Right lobe of liver (tissue), 6 donors: ENCODE measurements at regions not wholly inside any gene's neighbourhood (a gene's known extent, or its start where the extent isn't known, plus 50 kb on each side); places are given as distances from the start of the nearest gene placed in this dataset.
A peak's percentile ranks its signal among the peaks of the same experiment; 100 is the strongest.
"Not testable (repeated sequence)": the region's sequence is repeated elsewhere in the genome, so short reads cannot be mapped to it uniquely, and the experiment has no call there.

ENCODE experiments used
- ATAC-seq, 4 donors: fragments of 200-7000 bp; cut with Tn5 transposase; one replicate each; pipeline ENCODE4 v1.9.1; 2020; ENCODE audit warnings: mild to moderate bottlenecking in 4 of 4, moderate library complexity in 4 of 4
- DNase-seq, 3 donors: peaks; one replicate each; pipeline ENCODE4 v3.0.0-alpha.2; 2020
- H3K27ac ChIP-seq, 3 donors: fragments of 200-600 bp; one replicate each; pipeline ENCODE4 v1.8.0; 2022
- H3K27me3 ChIP-seq, 2 donors: fragments of 200-600 bp; one replicate each; pipeline ENCODE4 v1.8.0; 2022
- H3K36me3 ChIP-seq, 4 donors: fragments of 200-600 bp; sonication (generic) in 1 of 4; one replicate each; pipeline versions ENCODE4 v1.5.1 to v1.8.0; 2017 to 2022; ENCODE audit warnings: control low read depth in 1 of 4
- H3K4me1 ChIP-seq, 4 donors: fragments of 200-600 bp; sonication (generic) in 1 of 4; one replicate each; pipeline versions ENCODE4 v1.5.1 to v1.8.0; 2017 to 2022; ENCODE audit warnings: control low read depth in 1 of 4
- H3K4me3 ChIP-seq, 3 donors: fragments of 200-600 bp; one replicate each; pipeline ENCODE4 v1.8.0; 2022
- H3K9me3 ChIP-seq, 4 donors: fragments of 200-600 bp; sonication (generic) in 1 of 4; one replicate each; pipeline versions ENCODE4 v1.5.1 to v1.8.0; 2017 to 2022; ENCODE audit warnings: control low read depth in 1 of 4
- POLR2A ChIP-seq: fragments of 450-650 bp; IDR thresholded peaks from one replicate; pipeline ENCODE4 v1.6.1; 2017; ENCODE audit warnings: antibody characterized with exemption, mild to moderate bottlenecking
- WGBS: methylation state at CpG from one replicate; pipeline ENCODE4 v1.1.6; 2018; ENCODE audit warnings: low coverage, low lambda C conversion rate; ENCODE audit not compliant: insufficient coverage; ENCODE audit errors: missing lambda C conversion rate; 5-methylcytosine and 5-hydroxymethylcytosine counted together
- intact Hi-C, 2 donors: fragments of 100-400 bp; cut with DNase I; formaldehyde crosslinking; loops; one replicate each; pipeline versions ENCODE4 v1.11.2 to v1.14.1; 2022
- TF ChIP-seq, protein P1 (sequence below), 4 donors: fragments of 200-600 bp in 3 of 4; fragments of 450-650 bp in 1 of 4; IDR thresholded peaks; one replicate each; pipeline versions ENCODE4 v1.5.1 to v1.8.0; 2016 to 2022; ENCODE audit warnings: antibody characterized with exemption in 4 of 4, mild to moderate bottlenecking in 2 of 4
- donor health status: DM: no; HTN: yes; CAD: no.
- donor health status: DM: no; HTN: no; CAD: no.
- donor health status: DM: no; HTN: no; CAD: no.
- donor health status: DM: no; HTN: yes; CAD: no.
- donor health status: DM: no; HTN: yes; CAD: no.

DNA sequence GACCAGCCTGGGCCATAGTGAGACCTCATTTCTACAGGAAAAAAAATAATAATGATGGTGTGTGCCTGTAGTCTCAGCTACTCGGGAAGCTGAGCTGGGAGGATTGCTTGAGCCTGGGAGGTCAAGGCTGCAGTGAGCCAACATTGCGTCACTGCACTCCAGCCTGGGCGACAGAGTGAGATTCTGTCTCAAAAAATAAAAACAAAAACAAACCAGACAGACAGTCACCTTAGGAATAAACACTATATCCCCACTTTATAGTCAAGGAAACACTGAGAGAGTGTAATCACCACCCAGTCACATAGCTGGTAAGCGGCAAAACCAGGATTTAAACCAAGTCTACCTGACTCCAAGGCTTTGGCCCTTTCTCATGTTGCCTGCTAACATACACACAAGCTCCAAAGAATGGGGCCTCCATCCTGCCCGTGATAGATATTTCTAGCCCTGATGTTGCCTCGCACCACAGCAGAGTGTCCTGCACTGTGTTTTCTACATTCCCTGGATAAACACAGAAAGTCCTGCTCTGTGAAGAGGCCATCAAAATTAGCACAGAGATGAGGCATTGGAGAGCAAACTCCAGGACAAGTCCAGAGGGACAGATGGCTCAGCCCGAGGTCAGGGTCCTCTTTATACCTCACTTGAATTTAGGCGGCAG is 66.1 kb upstream of the SMURF2 start:
- ATAC-seq (peak; percentile 33 to 67 (median 46)), DNase-seq (peak in 1 of 3 donors; percentile 39)
- Histone ChIP-seq H3K4me3 (no peak overlapping the region), H3K9me3 (no peaks in the 10 kb centered on the region), H3K36me3 (no peaks in the 10 kb centered on the region), H3K4me1 (peaks cover 0 to 7% (median 0%) of the 10 kb centered on the region in 4 donors), H3K27me3 (no peaks in the 10 kb centered on the region), H3K27ac (no peak overlapping the region)
- TF ChIP-seq POLR2A = no peak
- TF ChIP-seq, protein P1, sequence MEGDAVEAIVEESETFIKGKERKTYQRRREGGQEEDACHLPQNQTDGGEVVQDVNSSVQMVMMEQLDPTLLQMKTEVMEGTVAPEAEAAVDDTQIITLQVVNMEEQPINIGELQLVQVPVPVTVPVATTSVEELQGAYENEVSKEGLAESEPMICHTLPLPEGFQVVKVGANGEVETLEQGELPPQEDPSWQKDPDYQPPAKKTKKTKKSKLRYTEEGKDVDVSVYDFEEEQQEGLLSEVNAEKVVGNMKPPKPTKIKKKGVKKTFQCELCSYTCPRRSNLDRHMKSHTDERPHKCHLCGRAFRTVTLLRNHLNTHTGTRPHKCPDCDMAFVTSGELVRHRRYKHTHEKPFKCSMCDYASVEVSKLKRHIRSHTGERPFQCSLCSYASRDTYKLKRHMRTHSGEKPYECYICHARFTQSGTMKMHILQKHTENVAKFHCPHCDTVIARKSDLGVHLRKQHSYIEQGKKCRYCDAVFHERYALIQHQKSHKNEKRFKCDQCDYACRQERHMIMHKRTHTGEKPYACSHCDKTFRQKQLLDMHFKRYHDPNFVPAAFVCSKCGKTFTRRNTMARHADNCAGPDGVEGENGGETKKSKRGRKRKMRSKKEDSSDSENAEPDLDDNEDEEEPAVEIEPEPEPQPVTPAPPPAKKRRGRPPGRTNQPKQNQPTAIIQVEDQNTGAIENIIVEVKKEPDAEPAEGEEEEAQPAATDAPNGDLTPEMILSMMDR (IDR thresholded peaks at IDR 0.05) = no peak
- whole genome bisulfite sequencing = 21% methylated on average over 5 of the region's 8 CpGs
- intact Hi-C loops = no loop called here

DNA sequence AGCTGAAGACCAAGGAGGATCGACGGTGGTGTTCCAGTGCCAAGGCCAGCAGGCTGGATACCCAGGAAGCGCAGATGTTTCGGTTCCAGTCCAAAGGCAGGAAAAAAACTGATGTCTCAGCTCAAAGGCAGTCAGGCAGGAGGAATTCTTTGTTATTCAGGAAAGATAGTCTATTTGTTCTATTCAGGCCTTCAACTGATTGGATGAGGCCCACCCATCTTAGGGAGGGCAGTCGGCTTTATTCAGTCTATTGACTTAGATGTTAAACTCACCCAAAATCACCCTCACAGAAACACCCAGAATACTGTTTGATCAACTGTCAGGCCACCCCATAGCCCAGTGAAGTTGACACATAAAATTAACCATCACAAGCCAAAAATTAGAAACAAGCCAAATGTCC is 63.9 kb upstream of the SMURF2 start:
- DNase-seq, H3K27ac ChIP-seq, intact Hi-C loops, H3K4me3 ChIP-seq, H3K9me3 ChIP-seq, H3K27me3 ChIP-seq, ATAC-seq, H3K36me3 ChIP-seq, H3K4me1 ChIP-seq: not testable (repeated sequence)
- 96% methylated on average over 4 of the region's 5 CpGs for WGBS

- WGBS = 51% methylated on average over 6 of the region's 8 CpGs
- H3K9me3 ChIP-seq, H3K36me3 ChIP-seq, intact Hi-C loops, H3K4me3 ChIP-seq, H3K27me3 ChIP-seq, H3K4me1 ChIP-seq: not testable (repeated sequence)
- peak in 2 of 3 donors; percentile 53 to 57 for DNase-seq
- peak; percentile 80 to 88 (median 83) for ATAC-seq
- H3K27ac ChIP-seq = peak overlapping the region in 1 of 3 donors; percentile 34
Measured at GRCh38 chr17:64724246-64724645, 62.1 kb upstream of the SMURF2 start.

DNA sequence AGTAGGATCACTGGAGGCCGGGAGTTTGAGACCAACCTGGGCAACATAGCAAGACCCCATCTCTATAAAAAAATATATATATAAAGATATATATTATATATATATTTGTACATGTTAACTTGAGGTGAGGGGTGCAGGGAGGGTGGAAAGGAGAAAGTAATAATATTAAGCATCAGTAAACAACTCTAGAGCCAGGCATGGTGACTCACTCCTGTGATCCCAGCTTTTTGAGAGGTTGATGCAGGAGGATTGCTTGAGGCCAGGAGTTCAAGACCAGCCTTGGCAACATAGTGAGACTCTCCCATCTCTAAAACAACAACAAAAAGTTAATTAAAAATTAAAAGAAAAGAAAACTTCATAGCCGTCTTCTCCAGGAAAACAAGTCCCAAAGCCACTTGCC is 61.7 kb upstream of the SMURF2 start:
- Histone ChIP-seq H3K27me3 (no peaks in the 10 kb centered on the region), H3K4me3 (no peak overlapping the region), H3K4me1 (peaks cover 0 to 7% (median 0%) of the 10 kb centered on the region in 4 donors), H3K36me3 (no peaks in the 10 kb centered on the region), H3K9me3 (no peaks in the 10 kb centered on the region), H3K27ac (peak overlapping the region in 1 of 3 donors; percentile 34)
- intact Hi-C loops = no loop called here
- WGBS = 81% methylated on average over 2 of the region's 2 CpGs
- ATAC-seq (no peak), DNase-seq (no peak)
- TF ChIP-seq, protein P1 (IDR thresholded peaks at IDR 0.05) = no peak
- TF ChIP-seq POLR2A = no peak

DNA sequence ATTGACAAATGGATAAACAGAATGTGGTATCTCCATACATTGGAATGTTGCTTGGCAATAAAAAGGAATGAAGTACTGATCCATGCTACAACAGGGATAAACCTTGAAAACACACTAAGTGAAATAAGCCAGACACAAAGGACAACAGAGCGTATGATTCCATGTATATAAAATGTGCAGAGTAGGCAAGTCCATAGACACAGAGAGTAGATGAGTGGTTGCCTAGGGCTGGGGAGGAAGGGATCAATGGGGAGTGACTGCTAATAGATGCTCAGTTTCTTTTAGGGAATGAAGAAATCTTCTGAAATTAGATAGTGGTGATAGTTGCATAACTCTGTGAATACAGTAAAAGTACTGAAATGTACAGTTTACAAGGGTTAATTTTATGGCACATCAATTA is 59.4 kb upstream of the SMURF2 start:
- ATAC-seq, H3K27me3 ChIP-seq, H3K27ac ChIP-seq, H3K4me3 ChIP-seq, H3K4me1 ChIP-seq, intact Hi-C loops, DNase-seq, H3K9me3 ChIP-seq, H3K36me3 ChIP-seq: not testable (repeated sequence)
- 78% methylated on average over 1 of the region's 1 CpG for WGBS

GRCh38 chr17:64720253-64720652 is 58.1 kb upstream of the SMURF2 start:
- DNase-seq, H3K4me1 ChIP-seq, H3K27ac ChIP-seq, H3K4me3 ChIP-seq, H3K27me3 ChIP-seq, H3K36me3 ChIP-seq, H3K9me3 ChIP-seq, intact Hi-C loops: not testable (repeated sequence)
- peak in 3 of 4 donors; percentile 25 to 58 (median 47) for ATAC-seq
- WGBS = 63% methylated on average over 6 of the region's 6 CpGs

DNA sequence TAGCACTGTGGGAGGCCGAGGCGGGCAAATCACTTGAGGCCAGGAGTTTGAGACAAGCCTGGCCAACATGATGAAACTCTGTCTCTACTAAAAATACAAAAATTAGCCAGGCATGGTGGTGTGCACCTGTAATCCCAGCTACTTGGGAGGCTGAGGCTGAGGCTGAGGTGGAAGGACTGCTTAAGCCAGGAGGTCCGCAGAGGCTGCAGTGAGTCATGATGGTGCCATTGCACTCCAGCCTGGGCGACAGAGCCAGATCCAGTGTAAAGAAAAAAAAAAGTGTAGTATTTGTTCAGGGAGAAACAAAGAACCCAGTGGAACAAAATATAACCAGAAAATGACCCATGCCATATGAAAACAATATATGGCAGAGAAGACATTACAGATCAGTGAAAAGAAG is 57.4 kb upstream of the SMURF2 start:
- 98% methylated on average over 4 of the region's 4 CpGs for WGBS
- H3K9me3 ChIP-seq, ATAC-seq, H3K27ac ChIP-seq, H3K36me3 ChIP-seq, H3K4me1 ChIP-seq, DNase-seq, H3K4me3 ChIP-seq, intact Hi-C loops, H3K27me3 ChIP-seq: not testable (repeated sequence)

DNA sequence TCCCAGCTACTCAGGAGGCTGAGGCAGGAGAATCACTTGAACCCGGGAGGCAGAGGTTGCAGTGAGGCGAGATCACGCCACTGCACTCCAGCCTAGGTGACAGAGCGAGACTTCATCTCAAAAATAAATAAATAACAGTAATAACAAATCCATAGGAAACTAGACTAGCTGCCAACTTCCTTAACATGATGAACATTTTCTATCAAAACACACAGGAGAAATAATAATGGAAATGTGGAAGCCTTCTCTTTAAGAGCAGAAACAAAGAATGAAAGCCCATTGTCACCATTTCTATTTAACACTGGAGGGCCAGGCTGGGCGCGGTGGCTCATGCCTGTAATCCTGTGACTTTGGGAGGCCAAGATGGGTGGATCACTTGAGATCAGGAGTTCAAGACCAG is 56.7 kb upstream of the SMURF2 start:
- H3K36me3 ChIP-seq, intact Hi-C loops, H3K27ac ChIP-seq, H3K27me3 ChIP-seq, H3K9me3 ChIP-seq, H3K4me1 ChIP-seq, ATAC-seq, DNase-seq, H3K4me3 ChIP-seq: not testable (repeated sequence)
- 89% methylated on average over 4 of the region's 6 CpGs for WGBS
